Neural crest cell (in vitro differentiated cells): ENCODE measurements at regions not wholly inside any gene's neighbourhood (a gene's known extent, or its start where the extent isn't known, plus 50 kb on each side); places are given as distances from the start of the nearest gene placed in this dataset.
"Not testable (repeated sequence)": the region's sequence is repeated elsewhere in the genome, so short reads cannot be mapped to it uniquely, and the experiment has no call there.

Experiments used
- DNase-seq: peaks from one replicate; pipeline ENCODE4 v3.0.0; 2021; ENCODE audit warnings: low read depth, mixed read lengths, low spot score
- H3K27ac Mint-ChIP-seq: one replicate; pipeline ENCODE4 v1.8.0; 2021; ENCODE audit warnings: mild to moderate bottlenecking, mixed read lengths; ENCODE audit not compliant: unreplicated experiment
- H3K27me3 Mint-ChIP-seq: 2 replicates; pipeline ENCODE4 v1.8.0; 2021; ENCODE audit warnings: low read depth, mild to moderate bottlenecking, mixed read lengths
- H3K36me3 Mint-ChIP-seq: 2 replicates; pipeline ENCODE4 v1.8.0; 2021; ENCODE audit warnings: low read depth, mild to moderate bottlenecking, mixed read lengths
- H3K4me1 Mint-ChIP-seq: 2 replicates; pipeline ENCODE4 v1.8.0; 2021; ENCODE audit warnings: mixed read lengths
- H3K4me3 Mint-ChIP-seq: one replicate; pipeline ENCODE4 v1.8.0; 2021; ENCODE audit warnings: mild to moderate bottlenecking, mixed read lengths
- H3K9me3 Mint-ChIP-seq: 2 replicates; pipeline ENCODE4 v1.8.0; 2021; ENCODE audit warnings: mixed read lengths
- TF ChIP-seq, protein P1 (sequence below): fragments of 200-600 bp; sonication (generic); conservative IDR thresholded peaks from 2 replicates; pipeline ENCODE4 v1.5.0; 2021; ENCODE audit warnings: antibody characterized with exemption, mild to moderate bottlenecking

DNA sequence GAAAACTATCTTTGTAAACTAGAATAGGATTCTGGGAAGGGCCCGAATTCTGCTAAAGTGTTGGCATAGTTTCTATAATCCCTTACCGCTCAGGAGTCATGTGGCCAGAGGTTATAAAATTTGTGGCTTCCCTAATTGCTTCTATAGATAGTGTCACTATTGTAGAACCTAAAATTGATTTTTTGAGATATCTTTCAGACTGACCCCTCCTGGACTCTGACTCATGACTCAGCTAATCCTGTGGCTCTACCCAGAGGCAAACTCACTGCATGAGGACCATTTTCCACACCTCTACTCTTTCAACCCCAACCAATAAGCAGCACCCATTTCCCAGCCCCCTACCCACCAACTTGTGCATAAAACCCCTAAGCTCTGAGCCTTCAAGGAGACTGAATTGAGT is 61.8 kb upstream of the PRSS23 start:
- TF ChIP-seq, protein P1, sequence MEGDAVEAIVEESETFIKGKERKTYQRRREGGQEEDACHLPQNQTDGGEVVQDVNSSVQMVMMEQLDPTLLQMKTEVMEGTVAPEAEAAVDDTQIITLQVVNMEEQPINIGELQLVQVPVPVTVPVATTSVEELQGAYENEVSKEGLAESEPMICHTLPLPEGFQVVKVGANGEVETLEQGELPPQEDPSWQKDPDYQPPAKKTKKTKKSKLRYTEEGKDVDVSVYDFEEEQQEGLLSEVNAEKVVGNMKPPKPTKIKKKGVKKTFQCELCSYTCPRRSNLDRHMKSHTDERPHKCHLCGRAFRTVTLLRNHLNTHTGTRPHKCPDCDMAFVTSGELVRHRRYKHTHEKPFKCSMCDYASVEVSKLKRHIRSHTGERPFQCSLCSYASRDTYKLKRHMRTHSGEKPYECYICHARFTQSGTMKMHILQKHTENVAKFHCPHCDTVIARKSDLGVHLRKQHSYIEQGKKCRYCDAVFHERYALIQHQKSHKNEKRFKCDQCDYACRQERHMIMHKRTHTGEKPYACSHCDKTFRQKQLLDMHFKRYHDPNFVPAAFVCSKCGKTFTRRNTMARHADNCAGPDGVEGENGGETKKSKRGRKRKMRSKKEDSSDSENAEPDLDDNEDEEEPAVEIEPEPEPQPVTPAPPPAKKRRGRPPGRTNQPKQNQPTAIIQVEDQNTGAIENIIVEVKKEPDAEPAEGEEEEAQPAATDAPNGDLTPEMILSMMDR = no peak
- peaks cover 25% of the 10 kb centered on the region for H3K4me1 Mint-ChIP-seq
- peaks cover 4% of the 10 kb centered on the region for H3K9me3 Mint-ChIP-seq
- H3K27ac Mint-ChIP-seq = peak overlapping the region; percentile 94
- H3K27me3 Mint-ChIP-seq = no peaks in the 10 kb centered on the region
- H3K36me3 Mint-ChIP-seq = no peaks in the 10 kb centered on the region
- no peak for DNase-seq
- no peak overlapping the region for H3K4me3 Mint-ChIP-seq

DNA sequence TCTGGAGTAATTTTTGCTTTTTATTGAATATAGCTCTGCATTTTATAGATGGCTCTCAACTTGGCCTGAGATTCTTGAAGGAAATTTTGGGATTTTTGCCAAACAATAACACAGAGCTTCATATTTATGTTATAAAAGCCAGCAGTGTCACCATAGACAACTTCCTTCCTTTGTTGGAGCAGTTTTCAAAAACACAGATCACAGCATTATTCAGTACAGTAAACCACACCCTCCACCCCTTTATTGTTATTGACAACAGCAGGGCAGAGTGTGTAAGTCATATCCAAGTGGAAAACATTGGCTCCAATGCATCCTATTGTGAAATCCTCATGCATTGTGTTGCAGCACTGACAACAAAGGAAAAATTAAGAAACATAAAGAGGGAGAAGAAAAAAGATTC is 62.6 kb upstream of the PRSS23 start:
- Mint-ChIP-seq H3K27me3 (no peaks in the 10 kb centered on the region), H3K36me3 (no peaks in the 10 kb centered on the region), H3K9me3 (peaks cover 5% of the 10 kb centered on the region), H3K4me3 (no peak overlapping the region), H3K4me1 (peaks cover 23% of the 10 kb centered on the region), H3K27ac (no peak overlapping the region)
- TF ChIP-seq, protein P1 = no peak
- DNase-seq = no peak

DNA sequence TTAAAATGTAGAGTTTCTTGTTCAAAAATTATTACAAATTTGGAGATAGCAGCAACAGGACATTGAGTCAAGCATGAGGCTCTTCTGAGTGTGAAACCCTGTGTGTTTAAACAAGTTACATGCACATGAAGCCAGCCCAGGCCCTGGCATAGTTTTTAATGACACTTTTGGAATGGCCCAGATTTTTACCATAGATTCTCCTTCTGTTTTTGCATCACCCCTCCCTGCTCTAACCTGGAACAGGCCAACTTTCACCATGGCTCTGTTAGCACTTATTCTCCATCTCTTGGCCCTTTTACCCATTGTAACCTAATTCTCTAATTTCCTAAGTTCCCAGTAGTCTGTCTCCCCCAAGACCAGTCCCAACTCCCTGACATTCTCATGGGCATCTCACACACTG is 63.1 kb upstream of the PRSS23 start:
- TF ChIP-seq, protein P1 = no peak
- Mint-ChIP-seq H3K36me3 (no peaks in the 10 kb centered on the region), H3K4me3 (no peak overlapping the region), H3K4me1 (peaks cover 18% of the 10 kb centered on the region), H3K27ac (peak overlapping the region; percentile 87), H3K27me3 (no peaks in the 10 kb centered on the region), H3K9me3 (peaks cover 5% of the 10 kb centered on the region)
- no peak for DNase-seq

DNA sequence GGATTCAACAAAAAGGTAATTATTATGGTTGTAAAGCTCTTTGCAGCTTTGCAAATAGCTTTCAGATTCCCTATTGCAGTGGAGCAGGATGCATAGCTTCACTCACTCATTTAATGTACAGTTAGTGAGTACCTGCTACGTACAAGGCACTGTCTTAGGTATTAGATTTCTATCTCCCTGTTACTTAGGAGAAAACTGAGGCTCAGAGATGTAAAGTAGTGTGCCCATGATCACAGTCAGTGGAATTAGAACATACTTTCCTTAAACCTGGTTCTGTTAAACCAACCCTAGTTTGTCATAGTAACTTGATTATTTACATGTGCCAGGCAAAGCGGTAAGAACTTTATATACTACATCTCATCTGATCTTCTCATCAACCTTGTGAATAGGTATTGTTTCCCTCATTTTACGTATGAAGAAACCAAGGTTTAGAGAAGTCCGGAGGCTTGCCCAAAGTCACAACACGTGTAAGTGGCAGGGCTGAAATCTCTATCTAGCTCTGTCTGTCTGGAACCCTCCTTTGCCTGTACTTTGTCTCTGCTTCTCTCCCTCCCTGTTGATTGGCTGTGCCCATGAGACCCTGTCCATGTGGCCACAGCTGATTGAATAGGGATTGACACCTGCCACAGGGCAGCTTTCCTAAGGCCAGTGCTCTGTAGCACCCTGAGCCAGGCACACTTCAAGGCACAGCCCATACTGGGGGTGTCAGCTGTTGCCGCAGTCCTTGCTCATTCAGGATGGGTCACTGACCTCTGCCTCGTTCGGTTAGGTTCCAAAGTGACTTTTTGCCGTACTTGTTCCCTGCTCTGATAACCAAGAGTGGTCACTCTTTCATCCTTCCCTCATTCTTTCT is 63.8 kb upstream of the PRSS23 start:
- TF ChIP-seq, protein P1 = no peak

DNA sequence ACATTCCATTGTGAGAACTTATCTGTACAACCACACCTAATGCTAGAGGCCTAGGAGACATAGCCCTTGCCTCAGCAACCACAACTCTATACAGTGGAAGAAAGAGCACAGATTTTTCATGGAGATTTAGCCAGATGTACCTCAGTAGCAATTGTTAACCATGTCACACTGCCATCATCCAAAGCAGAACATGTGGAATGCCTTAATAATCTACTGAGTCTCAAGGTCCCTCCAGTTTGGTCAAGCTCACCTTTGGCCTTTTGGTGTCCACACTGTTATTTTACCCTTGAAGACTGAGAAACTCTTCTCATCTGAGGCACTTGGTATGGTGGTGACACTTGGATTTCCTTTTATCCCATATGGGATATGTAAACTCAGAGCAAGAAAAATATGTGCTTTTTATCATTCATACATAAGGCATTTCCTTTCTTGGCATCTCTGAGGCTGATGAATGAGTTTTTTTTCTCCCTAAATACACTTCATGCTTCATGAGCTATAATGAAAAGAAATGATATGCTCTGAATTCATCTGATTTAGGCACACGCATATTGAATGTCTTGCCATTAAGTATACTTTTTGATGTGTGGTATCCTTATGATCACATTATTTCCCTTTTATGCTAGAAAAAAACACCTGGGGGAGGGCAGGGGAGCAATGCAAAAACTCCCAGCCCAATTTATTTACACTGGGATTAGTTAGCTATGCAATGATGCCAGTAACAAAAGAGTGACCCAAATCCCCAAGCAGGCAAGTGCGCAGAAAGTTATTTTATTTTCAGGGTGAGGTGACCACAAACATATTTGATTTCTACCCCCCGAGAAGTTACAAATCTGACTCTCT is 63.3 kb upstream of the ME3 start:
- Mint-ChIP-seq H3K27me3 (no peaks in the 10 kb centered on the region), H3K36me3 (no peaks in the 10 kb centered on the region), H3K4me3 (no peak overlapping the region), H3K4me1 (peaks cover 6% of the 10 kb centered on the region), H3K9me3 (peaks cover 5% of the 10 kb centered on the region), H3K27ac (no peak overlapping the region)
- no peak for DNase-seq
- TF ChIP-seq, protein P1 = no peak

More for the DNA sequence above, 63.8 kb upstream of the PRSS23 start:
- no peaks in the 10 kb centered on the region for H3K27me3 Mint-ChIP-seq
- peaks cover 5% of the 10 kb centered on the region for H3K9me3 Mint-ChIP-seq
- H3K4me3 Mint-ChIP-seq = no peak overlapping the region
- DNase-seq = no peak
- H3K4me1 Mint-ChIP-seq = peaks cover 14% of the 10 kb centered on the region
- no peaks in the 10 kb centered on the region for H3K36me3 Mint-ChIP-seq
- peak overlapping the region; percentile 48 for H3K27ac Mint-ChIP-seq

DNA sequence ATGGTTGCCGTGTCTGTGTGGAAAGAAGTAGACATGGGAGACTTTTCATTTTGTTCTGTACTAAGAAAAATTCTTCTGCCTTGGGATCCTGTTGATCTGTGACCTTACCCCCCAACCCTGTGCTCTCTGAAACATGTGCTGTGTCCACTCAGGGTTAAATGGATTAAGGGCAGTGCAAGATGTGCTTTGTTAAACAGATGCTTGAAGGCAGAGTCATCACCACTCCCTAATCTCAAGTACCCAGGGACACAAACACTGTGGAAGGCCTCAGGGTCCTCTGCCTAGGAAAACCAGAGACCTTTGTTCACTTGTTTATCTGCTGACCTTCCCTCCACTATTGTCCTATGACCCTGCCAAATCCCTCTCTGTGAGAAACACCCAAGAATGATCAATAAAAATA is 60.3 kb upstream of the ME3 start:
- H3K27ac Mint-ChIP-seq, H3K4me3 Mint-ChIP-seq, H3K36me3 Mint-ChIP-seq, DNase-seq, H3K9me3 Mint-ChIP-seq, H3K4me1 Mint-ChIP-seq, H3K27me3 Mint-ChIP-seq: not testable (repeated sequence)

DNA sequence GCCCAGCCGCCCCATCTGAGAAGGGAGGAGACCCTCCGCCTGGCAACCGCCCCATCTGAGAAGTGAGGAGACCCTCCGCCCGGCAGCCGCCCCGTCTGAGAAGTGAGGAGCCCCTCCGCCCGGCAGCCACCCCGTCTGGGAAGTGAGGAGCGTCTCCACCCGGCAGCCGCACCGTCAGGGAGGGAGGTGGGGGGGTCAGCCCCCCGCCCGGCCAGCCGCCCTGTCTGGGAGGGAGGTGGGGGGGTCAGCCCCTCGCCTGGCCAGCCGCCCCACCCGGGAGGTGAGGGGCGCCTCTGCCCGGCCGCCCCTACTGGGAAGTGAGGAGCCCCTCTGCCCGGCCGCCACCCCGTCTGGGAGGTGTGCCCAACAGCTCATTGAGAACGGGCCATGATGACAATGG is 59.9 kb upstream of the ME3 start:
- H3K9me3 Mint-ChIP-seq, H3K4me1 Mint-ChIP-seq: not testable (repeated sequence)

DNA sequence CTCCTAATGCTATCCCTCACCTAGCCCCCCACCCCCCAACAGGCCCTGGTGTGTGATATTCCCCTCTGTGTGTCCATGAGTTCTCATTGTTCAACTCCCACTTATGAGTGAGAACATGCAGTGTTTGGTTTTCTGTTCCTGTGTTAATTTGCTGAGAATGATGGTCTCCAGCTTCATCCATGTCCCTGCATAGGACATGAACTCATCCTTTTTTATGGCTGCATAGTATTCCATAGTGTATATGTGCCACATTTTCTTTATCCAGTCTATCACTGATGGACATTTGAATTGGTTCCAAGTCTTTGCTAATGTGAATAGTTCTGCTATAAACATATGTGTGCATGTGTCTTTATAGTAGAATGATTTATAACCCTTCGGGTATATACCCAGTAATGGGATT is 57.2 kb upstream of the ME3 start:
- H3K4me3 Mint-ChIP-seq, H3K36me3 Mint-ChIP-seq, DNase-seq, H3K9me3 Mint-ChIP-seq, H3K4me1 Mint-ChIP-seq, H3K27me3 Mint-ChIP-seq, H3K27ac Mint-ChIP-seq: not testable (repeated sequence)

More for the DNA sequence above, 59.9 kb upstream of the ME3 start:
- H3K27ac Mint-ChIP-seq, H3K27me3 Mint-ChIP-seq, DNase-seq, H3K4me3 Mint-ChIP-seq, H3K36me3 Mint-ChIP-seq: not testable (repeated sequence)
